ENCODE measurements at regions not wholly inside any gene's neighbourhood (a gene's known extent, or its start where the extent isn't known, plus 50 kb on each side); places are given as distances from the start of the nearest gene placed in this dataset.

DNA sequence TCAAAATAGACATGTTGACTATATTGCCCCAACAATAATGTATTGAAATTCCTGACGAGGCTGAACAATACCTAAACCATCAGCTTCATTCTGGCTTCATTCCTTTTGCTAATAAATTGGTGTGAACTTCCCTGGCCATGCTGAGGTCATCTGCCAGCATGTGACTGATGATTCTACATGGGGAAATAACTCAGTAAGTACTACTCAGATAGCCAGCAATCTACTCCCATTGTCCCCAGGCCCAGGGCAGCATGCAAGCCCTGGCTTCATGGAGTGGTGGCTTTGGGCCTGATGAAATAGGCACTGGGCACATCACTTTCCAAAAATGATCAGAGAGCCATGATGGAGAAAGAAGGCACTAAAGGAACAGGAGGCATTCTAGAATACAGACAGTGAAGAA, 468.5 kb upstream of the PIK3C3 start:
- Histone ChIP-seq H3K27me3 (no peaks in the 10 kb centered on the region), H3K4me3 (no peak overlapping the region), H3K27ac (no peak overlapping the region), H3K36me3 (no peaks in the 10 kb centered on the region), H3K9me3 (no peaks in the 10 kb centered on the region), H3K4me1 (ENCODE audit: insufficient read depth) (no peaks in the 10 kb centered on the region)
- no peak for DNase-seq
- TF ChIP-seq, protein P1, sequence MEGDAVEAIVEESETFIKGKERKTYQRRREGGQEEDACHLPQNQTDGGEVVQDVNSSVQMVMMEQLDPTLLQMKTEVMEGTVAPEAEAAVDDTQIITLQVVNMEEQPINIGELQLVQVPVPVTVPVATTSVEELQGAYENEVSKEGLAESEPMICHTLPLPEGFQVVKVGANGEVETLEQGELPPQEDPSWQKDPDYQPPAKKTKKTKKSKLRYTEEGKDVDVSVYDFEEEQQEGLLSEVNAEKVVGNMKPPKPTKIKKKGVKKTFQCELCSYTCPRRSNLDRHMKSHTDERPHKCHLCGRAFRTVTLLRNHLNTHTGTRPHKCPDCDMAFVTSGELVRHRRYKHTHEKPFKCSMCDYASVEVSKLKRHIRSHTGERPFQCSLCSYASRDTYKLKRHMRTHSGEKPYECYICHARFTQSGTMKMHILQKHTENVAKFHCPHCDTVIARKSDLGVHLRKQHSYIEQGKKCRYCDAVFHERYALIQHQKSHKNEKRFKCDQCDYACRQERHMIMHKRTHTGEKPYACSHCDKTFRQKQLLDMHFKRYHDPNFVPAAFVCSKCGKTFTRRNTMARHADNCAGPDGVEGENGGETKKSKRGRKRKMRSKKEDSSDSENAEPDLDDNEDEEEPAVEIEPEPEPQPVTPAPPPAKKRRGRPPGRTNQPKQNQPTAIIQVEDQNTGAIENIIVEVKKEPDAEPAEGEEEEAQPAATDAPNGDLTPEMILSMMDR (IDR thresholded peaks at IDR 0.05) = no peak
- TF ChIP-seq EP300 (IDR thresholded peaks at IDR 0.05) = no peak
- TF ChIP-seq POLR2A (IDR thresholded peaks at IDR 0.05) = no peak
- 33 to 59% (median 37%) methylated on average over 1 of the region's 1 CpG for WGBS, 3 donors
- intact Hi-C loops (cut with DNase I) = no loop called here

DNA sequence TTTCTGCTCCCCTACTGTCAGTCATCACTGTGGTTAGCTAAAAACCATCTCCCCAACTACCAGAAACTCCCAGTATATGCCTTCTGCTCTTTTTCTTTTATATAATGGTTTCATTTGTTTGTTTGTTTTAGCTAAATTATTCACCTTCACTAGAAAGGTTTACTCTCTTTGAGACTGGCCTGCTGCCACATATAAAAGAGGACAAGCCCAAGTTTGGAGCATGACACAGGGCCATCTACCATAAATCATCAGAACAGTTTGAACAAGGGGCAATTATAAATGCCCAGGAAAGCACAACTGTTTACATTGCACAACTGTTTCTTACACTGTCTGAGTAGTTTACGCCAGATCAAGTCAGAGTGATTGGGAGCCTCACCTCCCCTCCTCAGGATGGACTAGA, 471.0 kb upstream of the PIK3C3 start:
- 92 to 97% (median 96%) methylated on average over 1 of the region's 1 CpG for WGBS, 3 donors
- no peaks in the 10 kb centered on the region for H3K36me3 ChIP-seq
- intact Hi-C loops (cut with DNase I) = loop anchor here in 1 of 4 donors (5.0 kb wide), 1 partner anchor 918 kb away; no protein-coding TSS in a partner anchor

DNA sequence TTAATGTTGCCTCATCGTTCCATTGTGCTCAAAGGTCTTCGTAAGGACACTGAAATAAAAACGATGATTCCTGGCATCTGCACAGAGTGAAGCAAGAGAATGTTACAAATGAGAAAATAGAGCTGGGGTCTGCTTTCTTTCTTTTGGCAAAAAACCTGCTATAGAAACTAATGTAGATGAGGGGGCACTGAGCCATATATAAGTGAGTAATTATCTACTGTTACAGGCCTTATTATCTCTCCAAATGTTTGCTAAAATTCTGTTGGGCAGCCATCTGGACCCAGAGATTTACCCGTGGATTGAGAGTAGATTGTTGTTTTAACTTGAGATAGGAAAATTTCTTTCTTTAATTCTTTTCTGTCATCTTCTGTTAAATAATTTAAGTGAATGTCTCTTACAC, 472.5 kb upstream of the PIK3C3 start:
- DNase-seq = no peak
- Histone ChIP-seq H3K27ac (no peak overlapping the region), H3K27me3 (no peaks in the 10 kb centered on the region), H3K4me3 (no peak overlapping the region), H3K9me3 (no peaks in the 10 kb centered on the region), H3K36me3 (no peaks in the 10 kb centered on the region), H3K4me1 (ENCODE audit: insufficient read depth) (no peaks in the 10 kb centered on the region)
- intact Hi-C loops (cut with DNase I) = loop anchor here in 1 of 4 donors (5.0 kb wide), 1 partner anchor 920 kb away; no protein-coding TSS in a partner anchor
- TF ChIP-seq, protein P1 (IDR thresholded peaks at IDR 0.05) = no peak
- TF ChIP-seq POLR2A (IDR thresholded peaks at IDR 0.05) (no peak), EP300 (IDR thresholded peaks at IDR 0.05) (no peak)
- 51 to 64% (median 57%) methylated on average over 4 of the region's 4 CpGs for WGBS, 3 donors

More for the DNA sequence above, 471.0 kb upstream of the PIK3C3 start:
- no peak for DNase-seq
- Histone ChIP-seq H3K27ac (no peak overlapping the region), H3K27me3 (no peaks in the 10 kb centered on the region), H3K4me1 (ENCODE audit: insufficient read depth) (no peaks in the 10 kb centered on the region), H3K4me3 (no peak overlapping the region), H3K9me3 (no peaks in the 10 kb centered on the region)
- TF ChIP-seq, protein P1 (IDR thresholded peaks at IDR 0.05) = no peak
- no peak for TF ChIP-seq EP300 (IDR thresholded peaks at IDR 0.05)
- TF ChIP-seq POLR2A (IDR thresholded peaks at IDR 0.05) = no peak

DNA sequence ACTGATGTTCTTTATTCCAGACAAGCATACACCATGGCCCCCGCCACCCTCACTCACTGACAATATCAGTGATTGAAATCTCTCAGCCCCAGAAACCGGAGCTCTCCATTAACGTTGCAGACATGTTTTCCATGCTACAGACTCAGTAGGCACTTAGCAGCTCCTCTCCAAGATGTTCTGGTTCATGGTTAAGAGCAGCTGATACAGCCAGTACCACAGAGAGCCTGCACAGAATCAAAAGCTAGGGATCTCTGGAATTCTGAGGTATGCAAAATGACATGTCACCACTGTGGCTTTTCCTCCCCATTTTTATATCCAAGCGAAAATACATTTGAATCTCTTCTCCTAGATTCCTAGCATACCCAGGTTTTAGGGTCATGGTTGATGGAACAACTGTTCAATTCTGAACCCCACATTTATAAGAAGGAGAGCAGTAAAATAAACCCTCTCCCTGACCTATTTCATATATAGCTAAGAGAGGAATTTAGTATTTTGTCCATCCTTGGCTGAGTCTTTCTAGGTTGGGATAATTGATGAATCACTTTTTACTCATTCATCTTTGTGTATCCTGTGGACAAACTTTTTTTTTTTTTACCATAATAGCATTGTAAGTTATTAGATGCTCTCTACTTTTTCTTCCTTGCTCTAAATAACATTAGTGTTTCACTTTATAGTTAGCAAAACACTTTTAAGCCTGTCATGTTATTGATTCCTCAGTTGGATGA, 488.4 kb upstream of the PIK3C3 start:
- DNase-seq = no peak
- Histone ChIP-seq H3K27ac (no peak overlapping the region), H3K4me1 (ENCODE audit: insufficient read depth) (no peaks in the 10 kb centered on the region), H3K9me3 (no peaks in the 10 kb centered on the region), H3K4me3 (no peak overlapping the region), H3K27me3 (no peaks in the 10 kb centered on the region), H3K36me3 (no peaks in the 10 kb centered on the region)
- intact Hi-C loops (cut with DNase I) = no loop called here
- TF ChIP-seq EP300 (IDR thresholded peaks at IDR 0.05) (no peak), POLR2A (IDR thresholded peaks at IDR 0.05) (no peak)
- TF ChIP-seq, protein P1 (IDR thresholded peaks at IDR 0.05) = no peak
- 64 to 83% (median 68%) methylated on average over 4 of the region's 4 CpGs for WGBS, 3 donors

Measured in ovary (tissue), 7 donors.